H1 (cell line): ENCODE measurements at regions not wholly inside any gene's neighbourhood (a gene's known extent, or its start where the extent isn't known, plus 50 kb on each side); places are given as distances from the start of the nearest gene placed in this dataset.

Experiments used
- CTCF ChIA-PET: fragments of 300-600 bp; sonication (Branson Sonifier 250); formaldehyde crosslinking; loops from one replicate; lab custom pipeline; 2021; ENCODE audit not compliant: partially characterized antibody; lab: Charles Lee
- POLR2A ChIA-PET: fragments of 300-600 bp; sonication (Branson Sonifier 250); formaldehyde crosslinking; loops from one replicate; lab custom pipeline; 2021; ENCODE audit warnings: inconsistent platforms; ENCODE audit not compliant: partially characterized antibody; lab: Charles Lee
- DNase-seq, 2 experiments: peaks; one replicate each; pipeline versions ENCODE4 v3.0.0 to v3.0.0-alpha.2; 2010 to 2022; ENCODE audit warnings: low spot score in 2 of 2, low read depth in 1 of 2, mixed read lengths in 1 of 2
- FAIRE-seq: peaks from 2 replicates; lab custom pipeline; 2011; peaks lifted over from hg19 to GRCh38; lab: Jason Lieb, UNC
- H2AFZ ChIP-seq: 2 replicates; pipeline ENCODE4 v1.8.1; 2012; ENCODE audit warnings: low read length, inconsistent platforms
- H2AK5ac ChIP-seq: 2 replicates; pipeline ENCODE4 v1.6.1; 2013; ENCODE audit warnings: low read depth, low read length
- H2BK120ac ChIP-seq: replicated peaks from 2 replicates; pipeline ENCODE3; 2013; ENCODE audit warnings: low read depth, low read length, inconsistent platforms
- H2BK12ac ChIP-seq: 2 replicates; pipeline ENCODE4 v1.6.1; 2013; ENCODE audit warnings: low read depth, low read length
- H2BK15ac ChIP-seq: 2 replicates; pipeline ENCODE4 v1.6.1; 2013; ENCODE audit warnings: low read length
- H2BK20ac ChIP-seq: 2 replicates; pipeline ENCODE4 v1.6.1; 2013; ENCODE audit warnings: low read length
- H2BK5ac ChIP-seq: 2 replicates; pipeline ENCODE4 v1.6.1; 2013; ENCODE audit warnings: low read depth, low read length
- H3K14ac ChIP-seq: 2 replicates; pipeline ENCODE4 v1.6.1; 2013; ENCODE audit warnings: inconsistent platforms; ENCODE audit not compliant: insufficient read length
- H3K18ac ChIP-seq: 2 replicates; pipeline ENCODE4 v1.6.1; 2013; ENCODE audit warnings: low read length; ENCODE audit errors: extremely low read depth
- H3K23ac ChIP-seq: 2 replicates; pipeline ENCODE4 v1.6.1; 2013; ENCODE audit warnings: inconsistent platforms; ENCODE audit not compliant: insufficient read length
- H3K23me2 ChIP-seq: 2 replicates; pipeline ENCODE4 v1.6.1; 2013; ENCODE audit warnings: low read depth, low read length
- H3K27ac ChIP-seq: 2 replicates; pipeline ENCODE4 v1.6.1; 2011; ENCODE audit warnings: low read depth, low read length, inconsistent platforms
- H3K27me3 ChIP-seq, 4 experiments: replicated peaks in 1 of 4; 1 replicate in 1 of 4; 2 replicates in 3 of 4; pipeline versions ENCODE4 v1.6.1 to v1.8.1; 2011 to 2013; ENCODE audit warnings: low read length in 3 of 4, mild to moderate bottlenecking in 3 of 4, inconsistent platforms in 2 of 4, mixed read lengths in 2 of 4, moderate library complexity in 1 of 4; ENCODE audit not compliant: control insufficient read depth in 3 of 4, insufficient read depth in 3 of 4; ENCODE audit errors: extremely low read depth in 1 of 4
- H3K36me3 ChIP-seq, 4 experiments: 2 replicates each; pipeline versions ENCODE4 v1.6.1 to v1.8.1; 2011 to 2013; ENCODE audit warnings: mild to moderate bottlenecking in 4 of 4, low read length in 3 of 4, moderate library complexity in 2 of 4, control low read depth in 1 of 4, inconsistent platforms in 1 of 4; ENCODE audit not compliant: insufficient read depth in 4 of 4, control insufficient read depth in 2 of 4
- H3K4ac ChIP-seq: replicated peaks from 2 replicates; pipeline ENCODE3; 2013; ENCODE audit warnings: low read length, low read depth, mixed read lengths, inconsistent platforms; ENCODE audit not compliant: insufficient read length
- H3K4me1 ChIP-seq, 4 experiments: replicated peaks in 1 of 4; 1 replicate in 1 of 4; 2 replicates in 3 of 4; pipeline versions ENCODE4 v1.6.1 to v1.8.1; 2011 to 2013; ENCODE audit warnings: low read length in 3 of 4, inconsistent platforms in 2 of 4, mixed read lengths in 1 of 4; ENCODE audit not compliant: insufficient read depth in 4 of 4, control insufficient read depth in 3 of 4
- H3K4me2 ChIP-seq, 2 experiments: 2 replicates each; pipeline versions ENCODE4 v1.6.1 to v1.8.1; 2011 to 2013; ENCODE audit warnings: low read depth in 2 of 2, low read length in 2 of 2, control low read depth in 1 of 2, inconsistent platforms in 1 of 2, mild to moderate bottlenecking in 1 of 2; ENCODE audit not compliant: insufficient read depth in 1 of 2
- H3K4me3 ChIP-seq, 4 experiments: fragments of 200-600, 300-600 bp in 1 of 4; sonication (generic), shearing (Covaris generic), sonication (Bioruptor Twin) in 1 of 4; 2 replicates each; pipeline versions ENCODE4 v1.5.1 to v1.8.1; 2011 to 2016; ENCODE audit warnings: low read length in 4 of 4, low read depth in 3 of 4, control low read depth in 2 of 4, inconsistent platforms in 2 of 4, mild to moderate bottlenecking in 2 of 4, mixed read lengths in 1 of 4, moderate library complexity in 1 of 4; ENCODE audit not compliant: insufficient read depth in 2 of 4; ENCODE audit errors: extremely low read depth in 1 of 4
- H3K56ac ChIP-seq: replicated peaks from 2 replicates; pipeline ENCODE3; 2013; ENCODE audit warnings: low read depth, mild to moderate bottlenecking, mixed read lengths, low read length, inconsistent platforms; ENCODE audit not compliant: insufficient read length
- H3K79me1 ChIP-seq: 2 replicates; pipeline ENCODE4 v1.6.1; 2013; ENCODE audit warnings: low read depth, low read length, control low read depth
- H3K79me2 ChIP-seq, 2 experiments: 2 replicates each; pipeline versions ENCODE4 v1.6.1 to v1.8.1; 2012 to 2013; ENCODE audit warnings: low read length in 2 of 2, mild to moderate bottlenecking in 2 of 2, inconsistent platforms in 1 of 2; ENCODE audit not compliant: insufficient read depth in 2 of 2, control insufficient read depth in 1 of 2
- H3K9ac ChIP-seq, 4 experiments: replicated peaks in 1 of 4; 1 replicate in 1 of 4; 2 replicates in 3 of 4; pipeline versions ENCODE4 v1.6.1 to v1.8.1; 2011 to 2013; ENCODE audit warnings: low read depth in 3 of 4, low read length in 3 of 4, control low read depth in 2 of 4, mild to moderate bottlenecking in 2 of 4, moderate library complexity in 2 of 4, inconsistent platforms in 1 of 4; ENCODE audit errors: extremely low read depth in 1 of 4
- H3K9me3 ChIP-seq, 2 experiments: 2 replicates each; pipeline versions ENCODE4 v1.6.1 to v1.8.1; 2012 to 2013; ENCODE audit warnings: mild to moderate bottlenecking in 2 of 2, moderate library complexity in 2 of 2, control low read depth in 1 of 2, inconsistent platforms in 1 of 2, low read depth in 1 of 2, low read length in 1 of 2, mixed read lengths in 1 of 2; ENCODE audit not compliant: insufficient read depth in 2 of 2
- H4K20me1 ChIP-seq, 2 experiments: replicated peaks in 1 of 2; 2 replicates each; pipeline versions ENCODE3 to v1.8.1; 2011 to 2013; ENCODE audit warnings: inconsistent platforms in 2 of 2, low read length in 2 of 2, mild to moderate bottlenecking in 1 of 2; ENCODE audit not compliant: insufficient read depth in 2 of 2, control insufficient read depth in 1 of 2
- H4K5ac ChIP-seq: 2 replicates; pipeline ENCODE4 v1.6.1; 2013; ENCODE audit warnings: low read length, low read depth, mixed read lengths, inconsistent platforms; ENCODE audit not compliant: insufficient read length
- H4K8ac ChIP-seq: 2 replicates; pipeline ENCODE4 v1.8.0; 2013; ENCODE audit warnings: mild to moderate bottlenecking, moderate library complexity, low read length, inconsistent platforms; ENCODE audit not compliant: insufficient read depth; ENCODE audit errors: extremely low read depth
- H4K91ac ChIP-seq: replicated peaks from 2 replicates; pipeline ENCODE3; 2013; ENCODE audit warnings: low read length, mixed read lengths, inconsistent platforms; ENCODE audit not compliant: insufficient read length
- BRCA1 ChIP-seq: IDR thresholded peaks from 2 replicates; pipeline ENCODE4 v1.6.1; 2012; ENCODE audit warnings: low read depth, low read length, improper control_type of control experiment
- CHD1 ChIP-seq: IDR thresholded peaks from 2 replicates; pipeline ENCODE4 v1.6.1; 2012; ENCODE audit warnings: low read depth, low read length, improper control_type of control experiment
- NRF1 ChIP-seq: IDR thresholded peaks from 2 replicates; pipeline ENCODE4 v1.6.1; 2011; ENCODE audit warnings: mild to moderate bottlenecking, low read depth, low read length, improper control_type of control experiment
- POLR2A ChIP-seq, 2 experiments: IDR thresholded peaks; 1 replicate in 1 of 2; 2 replicates in 1 of 2; pipeline ENCODE4 v1.6.1; 2011; ENCODE audit warnings: low read depth in 2 of 2, low read length in 2 of 2, mild to moderate bottlenecking in 2 of 2; ENCODE audit errors: control extremely low read depth in 1 of 2
- POLR2AphosphoS5 ChIP-seq: IDR thresholded peaks from 2 replicates; pipeline ENCODE4 v1.6.1; 2011; ENCODE audit warnings: low read depth, low read length
- SAP30 ChIP-seq: fragments of 300-600 bp; sonication (generic); IDR thresholded peaks from 2 replicates; pipeline ENCODE4 v1.7.1; 2012; ENCODE audit warnings: low read length, moderate library complexity, mild to moderate bottlenecking, inconsistent platforms; ENCODE audit not compliant: insufficient read depth, insufficient replicate concordance
- SIN3A ChIP-seq, 2 experiments: IDR thresholded peaks in 1 of 2; conservative IDR thresholded peaks in 1 of 2; 2 replicates each; pipeline ENCODE4 v1.6.1; 2011 to 2012; ENCODE audit warnings: low read length in 2 of 2, improper control_type of control experiment in 1 of 2, low read depth in 1 of 2, mild to moderate bottlenecking in 1 of 2
- WGBS, 2 experiments: shearing (Covaris generic) in 1 of 2; methylation state at CpG; one replicate each; pipeline versions ENCODE4 v1.1.6 to v1.1.7; 2013 to 2015; ENCODE audit warnings: low lambda C conversion rate in 2 of 2, mixed read lengths in 2 of 2, inconsistent platforms in 1 of 2, low coverage in 1 of 2, missing lambda C conversion rate in 1 of 2; ENCODE audit not compliant: insufficient replicate concordance in 2 of 2, insufficient coverage in 1 of 2, insufficient read length in 1 of 2; ENCODE audit errors: extremely low coverage in 1 of 2, missing lambda C conversion rate in 1 of 2; 5-methylcytosine and 5-hydroxymethylcytosine counted together
- TF ChIP-seq, protein P1 (sequence below), 3 experiments: IDR thresholded peaks; 1 replicate in 2 of 3; 2 replicates in 1 of 3; pipeline versions ENCODE4 v1.5.1 to v1.6.1; 2011; ENCODE audit warnings: low read length in 3 of 3, mild to moderate bottlenecking in 3 of 3, inconsistent platforms in 2 of 3, low read depth in 1 of 3, moderate library complexity in 1 of 3; ENCODE audit not compliant: insufficient read depth in 1 of 3; ENCODE audit errors: control extremely low read depth in 1 of 3
- TF ChIP-seq, protein P2 (sequence below): IDR thresholded peaks from 2 replicates; pipeline ENCODE4 v1.6.1; 2012; ENCODE audit warnings: low read length, inconsistent platforms
- TF ChIP-seq, protein P3 (sequence below): IDR thresholded peaks from 2 replicates; pipeline ENCODE4 v1.6.1; 2011; ENCODE audit warnings: low read depth, mild to moderate bottlenecking, low read length; ENCODE audit not compliant: insufficient read depth

DNA sequence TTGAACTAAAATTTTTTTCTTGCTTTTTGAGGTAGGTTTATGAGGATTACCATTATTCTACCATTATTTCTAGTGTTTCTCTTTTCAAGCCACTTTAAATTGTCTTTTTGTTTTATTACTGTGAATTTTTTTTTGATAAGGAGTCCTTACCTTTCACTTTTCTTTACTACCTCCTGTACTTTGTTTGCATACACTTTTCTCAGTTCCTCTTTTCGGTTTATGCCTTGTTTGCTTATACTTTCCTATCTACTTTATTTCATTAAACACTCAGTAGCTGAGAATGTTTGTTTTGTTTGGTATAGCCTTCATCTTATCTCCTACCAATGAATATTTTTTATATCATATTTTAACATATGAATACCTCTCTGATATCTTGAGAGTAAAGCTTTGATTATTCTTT, 147.9 kb downstream of the TFAP2B start:
- ChIA-PET POLR2A (no interaction called here), CTCF (no interaction called here)
- FAIRE-seq, result no peak

More for the DNA sequence above, 147.9 kb downstream of the TFAP2B start:
- DNase-seq, result no peak
- no peak overlapping the region for H3K14ac ChIP-seq
- H3K79me1 ChIP-seq, result no peaks in the 10 kb centered on the region
- no peak overlapping the region for H2BK20ac ChIP-seq
- no peaks in the 10 kb centered on the region for H3K9me3 ChIP-seq
- no peak overlapping the region for H3K56ac ChIP-seq
- TF ChIP-seq, protein P1, sequence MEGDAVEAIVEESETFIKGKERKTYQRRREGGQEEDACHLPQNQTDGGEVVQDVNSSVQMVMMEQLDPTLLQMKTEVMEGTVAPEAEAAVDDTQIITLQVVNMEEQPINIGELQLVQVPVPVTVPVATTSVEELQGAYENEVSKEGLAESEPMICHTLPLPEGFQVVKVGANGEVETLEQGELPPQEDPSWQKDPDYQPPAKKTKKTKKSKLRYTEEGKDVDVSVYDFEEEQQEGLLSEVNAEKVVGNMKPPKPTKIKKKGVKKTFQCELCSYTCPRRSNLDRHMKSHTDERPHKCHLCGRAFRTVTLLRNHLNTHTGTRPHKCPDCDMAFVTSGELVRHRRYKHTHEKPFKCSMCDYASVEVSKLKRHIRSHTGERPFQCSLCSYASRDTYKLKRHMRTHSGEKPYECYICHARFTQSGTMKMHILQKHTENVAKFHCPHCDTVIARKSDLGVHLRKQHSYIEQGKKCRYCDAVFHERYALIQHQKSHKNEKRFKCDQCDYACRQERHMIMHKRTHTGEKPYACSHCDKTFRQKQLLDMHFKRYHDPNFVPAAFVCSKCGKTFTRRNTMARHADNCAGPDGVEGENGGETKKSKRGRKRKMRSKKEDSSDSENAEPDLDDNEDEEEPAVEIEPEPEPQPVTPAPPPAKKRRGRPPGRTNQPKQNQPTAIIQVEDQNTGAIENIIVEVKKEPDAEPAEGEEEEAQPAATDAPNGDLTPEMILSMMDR (IDR thresholded peaks at IDR 0.05; ENCODE audit: control extremely low read depth in 1 of 3, insufficient read depth in 1 of 3, low read depth in 1 of 3, low read length in 3 of 3), result no peak
- TF ChIP-seq, protein P2, sequence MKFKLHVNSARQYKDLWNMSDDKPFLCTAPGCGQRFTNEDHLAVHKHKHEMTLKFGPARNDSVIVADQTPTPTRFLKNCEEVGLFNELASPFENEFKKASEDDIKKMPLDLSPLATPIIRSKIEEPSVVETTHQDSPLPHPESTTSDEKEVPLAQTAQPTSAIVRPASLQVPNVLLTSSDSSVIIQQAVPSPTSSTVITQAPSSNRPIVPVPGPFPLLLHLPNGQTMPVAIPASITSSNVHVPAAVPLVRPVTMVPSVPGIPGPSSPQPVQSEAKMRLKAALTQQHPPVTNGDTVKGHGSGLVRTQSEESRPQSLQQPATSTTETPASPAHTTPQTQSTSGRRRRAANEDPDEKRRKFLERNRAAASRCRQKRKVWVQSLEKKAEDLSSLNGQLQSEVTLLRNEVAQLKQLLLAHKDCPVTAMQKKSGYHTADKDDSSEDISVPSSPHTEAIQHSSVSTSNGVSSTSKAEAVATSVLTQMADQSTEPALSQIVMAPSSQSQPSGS, result no peak
- TF ChIP-seq, protein P3, sequence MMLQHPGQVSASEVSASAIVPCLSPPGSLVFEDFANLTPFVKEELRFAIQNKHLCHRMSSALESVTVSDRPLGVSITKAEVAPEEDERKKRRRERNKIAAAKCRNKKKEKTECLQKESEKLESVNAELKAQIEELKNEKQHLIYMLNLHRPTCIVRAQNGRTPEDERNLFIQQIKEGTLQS, result no peak
- TF ChIP-seq SAP30, result no peak
- TF ChIP-seq POLR2AphosphoS5, result no peak
- no peak for TF ChIP-seq NRF1
- no peak for TF ChIP-seq BRCA1
- TF ChIP-seq CHD1, result no peak
- TF ChIP-seq POLR2A (IDR thresholded peaks at IDR 0.05; ENCODE audit: control extremely low read depth in 1 of 2, low read depth in 2 of 2, low read length in 2 of 2), result no peak
- no peak for TF ChIP-seq SIN3A (conservative IDR thresholded peaks at IDR 0.05 in 1 of 2, IDR thresholded peaks at IDR 0.05 in 1 of 2; ENCODE audit: low read depth in 1 of 2, low read length in 2 of 2)
- TF ChIP-seq, all 59 proteins: peak for 0
- Histone ChIP-seq H4K20me1 (no peaks in the 10 kb centered on the region), H2AFZ (no peak overlapping the region), H3K36me3 (no peaks in the 10 kb centered on the region), H2BK5ac (no peak overlapping the region), H3K4me3 (no peak overlapping the region), H3K4me1 (no peaks in the 10 kb centered on the region), H3K23me2 (no peaks in the 10 kb centered on the region; the same call in 1 of the 2 replicates), H3K79me2 (no peaks in the 10 kb centered on the region), H2BK15ac (no peak overlapping the region), H3K27me3 (no peaks in the 10 kb centered on the region), H3K4me2 (no peak overlapping the region), H3K4ac (no peak overlapping the region), H2AK5ac (no peak overlapping the region), H2BK120ac (no peak overlapping the region), H4K8ac (no peak overlapping the region), H4K5ac (no peak overlapping the region), H4K91ac (no peak overlapping the region), H3K27ac (no peak overlapping the region), H2BK12ac (no peak overlapping the region), H3K18ac (no peak overlapping the region), H3K23ac (no peak overlapping the region), H3K9ac (no peak overlapping the region)
- 87% methylated on average over 1 of the region's 1 CpG; no CpG with 5 or more reads in 1 of the 2 experiments for WGBS, 2 experiments
